Epidermal melanocyte (primary cell): ENCODE measurements at regions not wholly inside any gene's neighbourhood (a gene's known extent, or its start where the extent isn't known, plus 50 kb on each side); places are given as distances from the start of the nearest gene placed in this dataset.

Experiments
- DNase-seq: peaks from one replicate; pipeline ENCODE4 v3.0.0; 2011; ENCODE audit warnings: low spot score; ENCODE audit not compliant: insufficient read length

DNA sequence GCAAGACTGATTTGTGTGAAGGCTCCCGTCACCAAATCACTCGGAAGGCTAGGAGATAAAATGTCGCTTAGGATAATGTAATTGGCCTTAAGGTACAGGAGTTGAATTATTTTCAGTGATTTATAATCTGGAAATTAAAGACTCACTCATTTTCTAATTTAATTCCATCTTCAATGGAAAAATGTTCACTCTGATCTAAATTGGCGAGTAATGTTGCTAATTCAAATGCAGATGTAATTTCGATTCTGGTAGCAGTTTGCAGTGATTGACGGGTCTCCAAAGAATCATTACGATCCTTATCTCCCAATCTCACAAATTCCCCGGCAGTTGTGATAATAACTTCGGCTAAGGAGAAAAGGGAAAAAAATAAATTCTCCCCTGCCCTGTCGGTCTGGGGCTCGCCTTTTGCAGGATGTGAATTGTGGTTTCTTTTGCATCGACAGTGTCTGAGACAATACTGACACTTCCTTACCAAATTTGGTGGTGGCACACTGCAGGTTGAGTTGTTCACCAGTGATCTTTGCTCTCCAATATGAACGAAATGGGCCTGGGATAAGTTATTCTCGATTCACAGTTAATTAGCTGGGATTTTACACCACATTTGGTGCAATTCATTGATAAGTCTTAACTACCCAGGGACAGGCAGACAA, 215.1 kb upstream of the GPR26 start:
- no peak for DNase-seq

- no peak for DNase-seq
Observed at GRCh38 chr10:123451618-123452245, 214.4 kb upstream of the GPR26 start.

- no peak for DNase-seq
Observed at GRCh38 chr10:123454987-123455386, 211.2 kb upstream of the GPR26 start.

GRCh38 chr10:123455861-123456260, 210.3 kb upstream of the GPR26 start:
- no peak for DNase-seq

GRCh38 chr10:123458933-123459332, 207.2 kb upstream of the GPR26 start:
- no peak for DNase-seq

- DNase-seq, result no peak
Observed at GRCh38 chr10:123459371-123460091, 206.6 kb upstream of the GPR26 start.

- DNase-seq, result no peak
Observed at GRCh38 chr10:123462246-123462645, 203.9 kb upstream of the GPR26 start.

DNA sequence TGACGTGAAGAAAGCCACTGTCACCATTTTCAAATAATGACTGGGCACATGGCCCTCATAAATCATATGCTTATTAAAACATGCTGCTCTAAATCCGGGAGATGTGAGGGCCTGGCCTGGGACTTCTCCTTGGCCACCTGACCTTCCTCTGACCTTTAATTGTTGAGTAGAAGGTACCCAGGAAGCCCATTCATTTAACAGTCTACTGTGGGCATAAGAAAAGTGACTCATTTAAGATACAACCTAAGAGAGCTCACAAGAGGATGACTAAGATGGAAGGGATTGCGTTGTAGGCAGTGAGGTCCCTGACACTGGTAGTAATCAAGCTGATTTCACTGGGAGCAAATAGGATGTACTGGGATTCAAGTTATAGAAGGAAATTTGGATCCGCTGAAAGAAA, 203.4 kb upstream of the GPR26 start:
- no peak for DNase-seq

GRCh38 chr10:123463181-123463580, 203.0 kb upstream of the GPR26 start:
- no peak for DNase-seq

DNA sequence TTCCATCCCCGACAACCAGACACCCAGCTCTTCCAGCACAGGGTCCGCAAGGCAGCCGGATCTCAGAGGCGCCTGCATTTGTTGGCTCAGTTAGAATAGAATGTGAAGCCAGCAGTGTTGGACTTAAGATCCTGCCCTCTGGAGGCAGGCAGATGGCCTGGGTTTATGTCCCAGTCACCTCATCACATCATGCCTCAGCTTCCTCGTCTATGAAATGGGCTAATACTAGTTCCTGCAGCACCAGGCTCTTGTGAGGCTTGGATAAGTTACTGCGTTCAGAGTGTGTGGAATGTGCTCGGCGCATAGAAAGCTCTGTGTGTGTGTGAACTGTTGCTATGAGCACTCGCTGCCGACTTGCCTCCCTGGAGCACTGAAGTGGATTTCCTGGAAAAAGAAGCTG, 202.5 kb upstream of the GPR26 start:
- DNase-seq, result no peak

- DNase-seq, result no peak
Observed at GRCh38 chr10:123464430-123465323, 201.5 kb upstream of the GPR26 start.

DNA sequence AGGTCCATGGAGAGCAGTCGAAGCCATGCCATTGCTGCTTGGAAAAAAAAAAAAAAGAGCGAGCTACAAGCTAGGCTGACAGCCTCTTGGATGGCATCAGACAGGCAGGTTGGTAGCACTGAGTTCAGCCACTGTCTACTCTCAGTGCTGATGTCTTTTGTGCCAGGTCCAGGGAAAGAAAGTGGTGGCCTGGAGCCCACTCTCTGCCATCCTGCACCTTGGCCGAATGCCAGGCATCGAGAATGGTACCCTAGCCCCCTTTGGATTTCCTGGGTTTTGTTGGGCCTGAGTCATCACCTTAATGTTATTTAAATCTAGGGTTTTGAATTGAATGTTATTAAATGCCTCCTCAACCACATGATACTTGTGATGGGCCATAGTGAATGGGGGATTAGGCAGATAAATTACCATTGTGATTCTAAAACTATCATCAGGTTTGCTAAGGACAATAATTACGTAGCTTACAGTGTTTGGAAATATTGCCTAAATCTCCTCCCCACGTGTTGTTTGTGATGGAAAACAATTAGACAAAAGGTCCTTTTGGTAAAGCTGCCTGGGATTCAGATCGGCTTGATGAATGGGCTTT, 195.7 kb upstream of the GPR26 start:
- no peak for DNase-seq

GRCh38 chr10:123471811-123472210, 194.3 kb upstream of the GPR26 start:
- no peak for DNase-seq

- no peak for DNase-seq
Observed at GRCh38 chr10:123472606-123473005, 193.5 kb upstream of the GPR26 start.

DNA sequence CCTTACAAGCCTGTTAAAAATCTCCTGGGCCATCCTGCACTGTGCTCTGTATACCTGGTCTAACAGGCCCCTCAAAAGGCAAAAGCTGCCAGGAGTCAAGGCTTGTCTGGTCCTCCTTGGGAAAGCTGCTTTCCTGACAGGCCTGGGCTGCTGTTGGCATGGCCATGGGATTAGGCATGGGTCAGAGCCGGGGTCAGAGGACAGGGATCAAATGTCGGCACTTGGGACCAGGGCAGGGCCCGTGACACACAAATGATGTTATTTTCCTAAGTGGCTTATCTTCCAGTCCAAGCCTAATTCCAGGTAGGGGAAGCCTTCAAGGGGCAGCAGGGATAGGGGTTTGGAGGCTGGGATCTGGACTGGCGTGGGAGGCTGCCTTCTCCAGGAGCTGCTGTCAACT, 191.5 kb upstream of the GPR26 start:
- DNase-seq, result no peak

DNA sequence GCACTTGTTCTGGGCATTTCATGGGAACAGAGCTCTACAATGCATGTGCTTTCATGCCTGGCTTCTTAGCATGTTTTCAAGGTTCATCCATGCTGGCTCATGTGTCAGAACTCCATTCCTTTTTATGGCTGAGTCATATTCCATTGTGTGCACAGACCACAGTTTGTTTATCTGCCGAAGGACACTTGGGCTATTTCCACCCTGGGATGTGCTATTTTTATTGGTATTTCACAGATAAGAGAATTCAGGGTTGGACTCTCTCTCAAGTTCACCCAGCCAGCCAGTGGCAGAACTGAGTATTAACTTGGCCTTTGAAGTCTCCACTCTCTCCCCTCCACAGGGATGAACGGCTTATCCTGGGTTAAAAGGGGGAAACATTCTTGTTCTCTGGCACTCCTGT, 190.7 kb upstream of the GPR26 start:
- DNase-seq, result no peak

DNA sequence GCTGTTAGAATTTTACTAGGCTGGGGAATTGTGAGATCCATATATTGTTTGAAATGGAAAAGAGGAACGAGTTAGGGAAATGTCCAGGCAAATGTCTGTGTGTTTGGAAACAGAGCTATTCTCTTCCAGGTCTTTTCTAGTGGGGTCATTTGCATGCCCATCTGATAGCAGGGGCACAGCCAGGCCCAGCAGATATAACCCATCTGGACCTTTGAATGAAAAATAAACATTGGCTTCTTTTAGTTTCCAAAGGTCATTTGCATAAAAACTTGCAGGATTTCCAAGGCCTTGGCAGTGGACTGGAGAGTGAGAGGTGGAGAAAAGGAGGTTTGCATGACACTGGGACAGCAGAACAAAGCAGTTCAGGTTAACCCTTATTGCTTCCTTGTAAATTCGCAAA, 188.0 kb upstream of the GPR26 start:
- no peak for DNase-seq

DNA sequence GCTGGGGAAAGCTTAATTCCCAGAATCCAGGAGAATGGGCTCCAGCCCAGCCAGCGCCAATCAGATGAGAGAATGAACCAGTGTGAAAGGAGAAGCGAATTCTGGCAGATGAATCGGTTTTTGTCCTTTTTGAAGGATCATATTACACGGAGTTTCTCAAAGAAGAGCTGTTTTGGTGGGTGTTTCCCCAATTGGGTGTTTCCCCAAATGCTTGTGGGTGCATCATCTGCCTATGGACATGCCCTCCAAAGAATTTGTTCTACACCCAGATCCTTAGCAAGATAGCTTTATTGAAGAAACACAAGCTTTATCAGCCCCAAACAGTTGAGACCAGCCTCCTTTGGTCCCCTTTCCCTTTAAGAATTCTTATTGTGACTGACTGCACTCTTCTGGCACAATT, 186.5 kb upstream of the GPR26 start:
- DNase-seq, result no peak

GRCh38 chr10:123480344-123480743, 185.8 kb upstream of the GPR26 start:
- DNase-seq, result no peak

DNA sequence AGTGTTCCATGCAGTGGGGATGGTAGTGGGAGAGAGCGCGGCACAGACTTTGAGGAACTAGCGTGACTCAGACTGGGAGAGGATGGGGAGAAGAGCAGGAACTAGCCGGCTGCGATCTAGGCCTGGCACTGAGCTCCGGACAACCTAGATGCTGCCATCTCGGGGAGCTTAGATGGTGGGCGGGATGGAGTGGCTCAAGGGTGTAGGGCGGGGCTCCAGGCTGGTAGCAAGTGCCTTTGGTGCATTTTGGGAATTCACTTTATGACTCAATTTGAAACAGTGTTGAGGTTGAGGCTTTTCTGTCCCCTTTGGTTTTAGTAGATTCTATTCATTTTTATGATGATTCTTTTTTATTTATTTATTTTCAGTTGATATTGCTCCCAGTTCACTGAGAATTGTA, 185.3 kb upstream of the GPR26 start:
- DNase-seq, result no peak

- DNase-seq, result no peak
Observed at GRCh38 chr10:123484722-123485121, 181.4 kb upstream of the GPR26 start.
